Neural cell (in vitro differentiated cells): ENCODE measurements at regions not wholly inside any gene's neighbourhood (a gene's known extent, or its start where the extent isn't known, plus 50 kb on each side); places are given as distances from the start of the nearest gene placed in this dataset.

ENCODE experiments used
- H2AFZ ChIP-seq: fragments of 200-600, 300-800 bp; sonication (generic), shearing (Covaris generic); 2 replicates; pipeline ENCODE4 v1.6.0; 2014; ENCODE audit warnings: low read depth, mild to moderate bottlenecking, antibody characterized with exemption, low read length, moderate library complexity
- H3F3A ChIP-seq: fragments of 200-600 bp; shearing (Covaris generic); 2 replicates; pipeline ENCODE4 v1.6.1; 2016; ENCODE audit warnings: mild to moderate bottlenecking, moderate library complexity, mixed read lengths, antibody characterized with exemption, low read length; ENCODE audit not compliant: insufficient read depth, poor library complexity, severe bottlenecking
- H3K27ac ChIP-seq: fragments of 200-600, 300-800 bp; sonication (generic), shearing (Covaris generic); 2 replicates; pipeline ENCODE4 v1.5.1; 2014; ENCODE audit warnings: mild to moderate bottlenecking, low read length, moderate library complexity
- H3K27me3 ChIP-seq: fragments of 300-800, 200-600 bp; sonication (generic), shearing (Covaris generic); 2 replicates; pipeline ENCODE4 v1.6.0; 2014; ENCODE audit warnings: mild to moderate bottlenecking, low read depth, low read length, moderate library complexity; ENCODE audit not compliant: insufficient read depth
- H3K36me3 ChIP-seq: fragments of 300-800, 200-600 bp; sonication (generic), shearing (Covaris generic); 2 replicates; pipeline ENCODE4 v1.5.1; 2014; ENCODE audit warnings: mild to moderate bottlenecking, antibody characterized with exemption, low read length, moderate library complexity; ENCODE audit not compliant: insufficient read depth
- H3K4me2 ChIP-seq: fragments of 300-800, 200-600 bp; sonication (generic), shearing (Covaris generic); 2 replicates; pipeline ENCODE4 v1.6.0; 2014; ENCODE audit warnings: mild to moderate bottlenecking, low read length
- H3K4me3 ChIP-seq: fragments of 300-800, 200-600 bp; sonication (generic), shearing (Covaris generic); 2 replicates; pipeline ENCODE4 v1.5.1; 2014; ENCODE audit warnings: mild to moderate bottlenecking, low read length, moderate library complexity
- H3K79me2 ChIP-seq: fragments of 200-600 bp; shearing (Covaris generic); replicated peaks from 2 replicates; pipeline ENCODE4 v1.6.0; 2014; ENCODE audit warnings: mild to moderate bottlenecking, low read length, moderate library complexity; ENCODE audit not compliant: insufficient read depth
- H3K9ac ChIP-seq: fragments of 300-800, 200-600 bp; sonication (generic), shearing (Covaris generic); 2 replicates; pipeline ENCODE4 v1.6.1; 2016; ENCODE audit warnings: mild to moderate bottlenecking, low read length, mixed read lengths
- H3K9me2 ChIP-seq: fragments of 200-600 bp; shearing (Covaris generic); 2 replicates; pipeline ENCODE4 v1.6.1; 2016; ENCODE audit warnings: mild to moderate bottlenecking, low read length, mixed read lengths; ENCODE audit not compliant: insufficient read depth
- H3K9me3 ChIP-seq: fragments of 200-600, 300-800 bp; sonication (generic), shearing (Covaris generic); 2 replicates; pipeline ENCODE4 v1.6.1; 2016; ENCODE audit warnings: mild to moderate bottlenecking, mixed run types, low read length, moderate library complexity, mixed read lengths
- H4K20me1 ChIP-seq: fragments of 200-600 bp; shearing (Covaris generic); 2 replicates; pipeline ENCODE4 v1.6.1; 2016; ENCODE audit warnings: mild to moderate bottlenecking, mixed run types; ENCODE audit not compliant: insufficient read depth
- CTCF ChIP-seq: fragments of 450-650 bp; IDR thresholded peaks from 2 replicates; pipeline ENCODE4 v1.5.1; 2014; ENCODE audit warnings: antibody characterized with exemption, mild to moderate bottlenecking, moderate library complexity; ENCODE audit not compliant: poor library complexity, severe bottlenecking
- EP300 ChIP-seq: fragments of 450-650 bp; conservative IDR thresholded peaks from 2 replicates; pipeline ENCODE4 v1.6.1; 2014; ENCODE audit warnings: antibody characterized with exemption, mild to moderate bottlenecking, moderate library complexity; ENCODE audit not compliant: poor library complexity, severe bottlenecking
- EZH2 ChIP-seq: fragments of 200-600, 300-800 bp; shearing (Covaris generic), sonication (generic); IDR thresholded peaks from 2 replicates; pipeline ENCODE4 v1.6.1; 2014; ENCODE audit warnings: antibody characterized with exemption, low read length, borderline replicate concordance, mild to moderate bottlenecking; ENCODE audit not compliant: insufficient read depth, poor library complexity, severe bottlenecking
- MXI1 ChIP-seq: fragments of 450-650 bp; conservative IDR thresholded peaks from 2 replicates; pipeline ENCODE4 v1.6.1; 2014; ENCODE audit warnings: antibody characterized with exemption, mild to moderate bottlenecking; ENCODE audit not compliant: poor library complexity, severe bottlenecking
- POLR2AphosphoS5 ChIP-seq: IDR thresholded peaks from 2 replicates; pipeline ENCODE4 v1.6.1; 2012
- RAD21 ChIP-seq: fragments of 450-650 bp; conservative IDR thresholded peaks from 2 replicates; pipeline ENCODE4 v1.6.1; 2014; ENCODE audit warnings: antibody characterized with exemption, mild to moderate bottlenecking, moderate library complexity
- REST ChIP-seq: IDR thresholded peaks from 2 replicates; pipeline ENCODE4 v1.6.1; 2012; ENCODE audit warnings: borderline replicate concordance
- SMC3 ChIP-seq: fragments of 450-650 bp; conservative IDR thresholded peaks from 2 replicates; pipeline ENCODE4 v1.6.1; 2014; ENCODE audit warnings: antibody characterized with exemption, mild to moderate bottlenecking, moderate library complexity; ENCODE audit not compliant: poor library complexity
- TAF1 ChIP-seq: IDR thresholded peaks from 2 replicates; pipeline ENCODE4 v1.6.1; 2012; ENCODE audit warnings: low read depth

DNA sequence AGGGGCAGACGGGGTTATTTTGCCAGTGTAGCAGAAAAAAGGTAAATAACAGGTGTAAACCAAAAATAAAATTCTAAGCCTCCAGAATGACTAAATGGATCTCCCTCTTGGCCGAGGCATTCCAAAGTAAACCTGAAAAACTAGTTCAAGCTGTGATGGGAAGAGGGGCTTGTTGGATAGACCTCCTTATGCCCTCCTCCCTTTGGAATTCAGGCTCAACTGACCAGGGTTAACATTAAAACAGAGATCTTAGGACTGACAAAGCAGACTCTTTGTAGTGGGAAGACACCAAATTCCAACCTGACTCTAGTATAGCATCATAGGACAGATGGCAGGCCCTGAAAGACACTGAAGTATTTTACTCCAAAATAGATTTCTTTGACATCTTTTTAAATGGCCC is 113.8 kb upstream of the ITGB1 start:
- Histone ChIP-seq H3K4me2 (no peak overlapping the region), H2AFZ (no peak overlapping the region), H3K9ac (no peak overlapping the region), H3K9me2 (no peaks in the 10 kb centered on the region), H3K9me3 (no peaks in the 10 kb centered on the region), H3K27ac (no peak overlapping the region), H3K79me2 (no peaks in the 10 kb centered on the region), H3F3A (no peaks in the 10 kb centered on the region), H3K36me3 (no peaks in the 10 kb centered on the region), H4K20me1 (no peaks in the 10 kb centered on the region), H3K27me3 (no peaks in the 10 kb centered on the region), H3K4me3 (no peak overlapping the region)
- no peak for TF ChIP-seq SMC3
- TF ChIP-seq MXI1: no peak
- TF ChIP-seq CTCF: no peak
- TF ChIP-seq RAD21: no peak

- Histone ChIP-seq H3K79me2 (no peaks in the 10 kb centered on the region), H3K9me3 (no peaks in the 10 kb centered on the region), H3K9ac (no peak overlapping the region), H3K9me2 (no peaks in the 10 kb centered on the region), H3K4me2 (no peak overlapping the region), H3K27ac (no peak overlapping the region), H3F3A (no peaks in the 10 kb centered on the region), H2AFZ (no peak overlapping the region), H3K36me3 (no peaks in the 10 kb centered on the region), H3K4me3 (no peak overlapping the region), H4K20me1 (no peaks in the 10 kb centered on the region), H3K27me3 (no peaks in the 10 kb centered on the region)
- TF ChIP-seq POLR2AphosphoS5 (no peak), RAD21 (no peak), REST (no peak), EP300 (no peak), MXI1 (no peak), EZH2 (no peak), TAF1 (no peak), SMC3 (no peak), CTCF (no peak)
Observed at GRCh38 chr10:33070101-33070500, 112.1 kb upstream of the ITGB1 start.
